ENCODE measurements at regions not wholly inside any gene's neighbourhood (a gene's known extent, or its start where the extent isn't known, plus 50 kb on each side); places are given as distances from the start of the nearest gene placed in this dataset.

DNA sequence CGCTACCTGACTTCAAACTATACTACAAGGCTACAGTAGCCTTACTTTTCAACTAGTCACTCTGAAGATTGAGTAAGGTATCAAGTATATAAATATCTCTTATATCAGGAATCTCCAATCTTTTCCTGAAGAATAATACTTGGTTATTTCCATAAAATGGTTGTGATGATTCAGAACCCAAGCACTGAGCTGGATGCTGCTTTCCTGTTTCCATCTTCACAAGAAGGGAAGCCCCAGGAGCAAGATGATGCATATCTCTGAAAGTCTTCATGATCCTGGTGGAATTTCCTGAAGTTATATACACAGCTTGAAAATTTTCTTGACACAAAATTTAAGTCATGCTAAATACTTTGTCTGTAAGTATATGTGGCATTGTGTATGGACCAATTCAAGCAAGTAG lies 243.9 kb upstream of the TANK start:
- TF ChIP-seq, protein P1, sequence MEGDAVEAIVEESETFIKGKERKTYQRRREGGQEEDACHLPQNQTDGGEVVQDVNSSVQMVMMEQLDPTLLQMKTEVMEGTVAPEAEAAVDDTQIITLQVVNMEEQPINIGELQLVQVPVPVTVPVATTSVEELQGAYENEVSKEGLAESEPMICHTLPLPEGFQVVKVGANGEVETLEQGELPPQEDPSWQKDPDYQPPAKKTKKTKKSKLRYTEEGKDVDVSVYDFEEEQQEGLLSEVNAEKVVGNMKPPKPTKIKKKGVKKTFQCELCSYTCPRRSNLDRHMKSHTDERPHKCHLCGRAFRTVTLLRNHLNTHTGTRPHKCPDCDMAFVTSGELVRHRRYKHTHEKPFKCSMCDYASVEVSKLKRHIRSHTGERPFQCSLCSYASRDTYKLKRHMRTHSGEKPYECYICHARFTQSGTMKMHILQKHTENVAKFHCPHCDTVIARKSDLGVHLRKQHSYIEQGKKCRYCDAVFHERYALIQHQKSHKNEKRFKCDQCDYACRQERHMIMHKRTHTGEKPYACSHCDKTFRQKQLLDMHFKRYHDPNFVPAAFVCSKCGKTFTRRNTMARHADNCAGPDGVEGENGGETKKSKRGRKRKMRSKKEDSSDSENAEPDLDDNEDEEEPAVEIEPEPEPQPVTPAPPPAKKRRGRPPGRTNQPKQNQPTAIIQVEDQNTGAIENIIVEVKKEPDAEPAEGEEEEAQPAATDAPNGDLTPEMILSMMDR (conservative IDR thresholded peaks at IDR 0.05), result no peak
- no peak for TF ChIP-seq ZFX (IDR thresholded peaks at IDR 0.05)

Measured in C4-2B (cell line).